Neuronal stem cell (in vitro differentiated cells): ENCODE measurements at regions not wholly inside any gene's neighbourhood (a gene's known extent, or its start where the extent isn't known, plus 50 kb on each side); places are given as distances from the start of the nearest gene placed in this dataset.

Experiments
- DNase-seq: peaks from one replicate; pipeline ENCODE4 v3.0.0-alpha.2; 2013; ENCODE audit warnings: low spot score
- H2AFZ ChIP-seq: one replicate; pipeline ENCODE4 v1.6.1; 2013; ENCODE audit warnings: mild to moderate bottlenecking, low read length, inconsistent platforms
- H2AK5ac ChIP-seq: 2 replicates; pipeline ENCODE4 v1.6.1; 2013; ENCODE audit warnings: low read depth, mild to moderate bottlenecking, inconsistent platforms, low read length, moderate library complexity, mixed read lengths
- H2BK120ac ChIP-seq: 2 replicates; pipeline ENCODE4 v1.6.1; 2013; ENCODE audit warnings: low read depth, mild to moderate bottlenecking, inconsistent platforms, low read length, moderate library complexity, mixed read lengths
- H2BK12ac ChIP-seq: one replicate; pipeline ENCODE4 v1.6.1; 2013; ENCODE audit warnings: low read length, inconsistent platforms
- H2BK15ac ChIP-seq: 2 replicates; pipeline ENCODE4 v1.6.1; 2013; ENCODE audit warnings: mild to moderate bottlenecking, low read length, inconsistent platforms, mixed read lengths
- H2BK5ac ChIP-seq: one replicate; pipeline ENCODE4 v1.6.1; 2013; ENCODE audit warnings: inconsistent platforms, mild to moderate bottlenecking, low read length, moderate library complexity
- H3K14ac ChIP-seq: one replicate; pipeline ENCODE4 v1.6.1; 2013; ENCODE audit warnings: low read length, inconsistent platforms
- H3K18ac ChIP-seq: 2 replicates; pipeline ENCODE4 v1.6.1; 2013; ENCODE audit warnings: low read length, inconsistent platforms
- H3K23ac ChIP-seq: 2 replicates; pipeline ENCODE4 v1.6.1; 2013; ENCODE audit warnings: low read depth, mild to moderate bottlenecking, mixed read lengths, low read length, inconsistent platforms; ENCODE audit not compliant: poor library complexity
- H3K27ac ChIP-seq: replicated peaks from 3 replicates; pipeline ENCODE4 v1.5.1; 2013; ENCODE audit warnings: low read length, inconsistent platforms
- H3K27me3 ChIP-seq, 3 experiments: 2 replicates each; pipeline ENCODE4 v1.6.1; 2013; ENCODE audit warnings: low read length in 3 of 3, mild to moderate bottlenecking in 2 of 3, inconsistent platforms in 1 of 3, low read depth in 1 of 3, mixed read lengths in 1 of 3, moderate library complexity in 1 of 3; ENCODE audit not compliant: control insufficient read depth in 3 of 3, insufficient read depth in 3 of 3
- H3K36me3 ChIP-seq, 2 donors: replicated peaks in 1 of 2; 2 replicates each; pipeline ENCODE4 v1.6.1; 2013; ENCODE audit warnings: low read length in 2 of 2; ENCODE audit not compliant: control insufficient read depth in 2 of 2, insufficient read depth in 2 of 2
- H3K4ac ChIP-seq: 2 replicates; pipeline ENCODE4 v1.6.1; 2013; ENCODE audit warnings: inconsistent platforms, mild to moderate bottlenecking, low read length, moderate library complexity
- H3K4me1 ChIP-seq, 2 donors: 1 replicate in 1 of 2; 2 replicates in 1 of 2; pipeline ENCODE4 v1.6.1; 2013; ENCODE audit warnings: low read length in 2 of 2, low read depth in 1 of 2; ENCODE audit not compliant: control insufficient read depth in 2 of 2, insufficient read depth in 1 of 2
- H3K4me2 ChIP-seq: one replicate; pipeline ENCODE4 v1.6.1; 2013; ENCODE audit warnings: mild to moderate bottlenecking, low read length, inconsistent platforms; ENCODE audit not compliant: insufficient read depth, poor library complexity, severe bottlenecking
- H3K4me3 ChIP-seq, 2 donors: 2 replicates each; pipeline ENCODE4 v1.5.1; 2013; ENCODE audit warnings: low read length in 2 of 2, mild to moderate bottlenecking in 2 of 2, inconsistent platforms in 1 of 2, moderate library complexity in 1 of 2
- H3K79me1 ChIP-seq: one replicate; pipeline ENCODE4 v1.6.1; 2013; ENCODE audit warnings: low read depth, mild to moderate bottlenecking, inconsistent platforms, low read length, moderate library complexity
- H3K9ac ChIP-seq: one replicate; pipeline ENCODE4 v1.6.1; 2013; ENCODE audit warnings: mild to moderate bottlenecking, low read depth, low read length, inconsistent platforms; ENCODE audit not compliant: poor library complexity
- H3K9me3 ChIP-seq, 2 donors: replicated peaks in 1 of 2; 2 replicates each; pipeline versions ENCODE3 to v1.6.1; 2013; ENCODE audit warnings: low read length in 2 of 2, mild to moderate bottlenecking in 2 of 2, inconsistent platforms in 1 of 2, low read depth in 1 of 2, mixed read lengths in 1 of 2, moderate library complexity in 1 of 2; ENCODE audit not compliant: control insufficient read depth in 2 of 2, insufficient read depth in 1 of 2
- H4K8ac ChIP-seq: one replicate; pipeline ENCODE4 v1.6.1; 2013; ENCODE audit warnings: low read depth, mild to moderate bottlenecking, inconsistent platforms, low read length, moderate library complexity
- H4K91ac ChIP-seq: one replicate; pipeline ENCODE4 v1.6.1; 2013; ENCODE audit warnings: low read length, low read depth, mild to moderate bottlenecking, inconsistent platforms; ENCODE audit not compliant: poor library complexity
- WGBS, 2 donors: extraction: QIAGEN DNeasy Blood & Tissue Kit; methylation state at CpG; one replicate each; pipeline ENCODE4 v1.1.7; 2013; ENCODE audit warnings: missing lambda C conversion rate in 2 of 2, mixed read lengths in 1 of 2; ENCODE audit not compliant: insufficient read length in 2 of 2, insufficient replicate concordance in 1 of 2; ENCODE audit errors: extremely low coverage in 2 of 2; 5-methylcytosine and 5-hydroxymethylcytosine counted together

GRCh38 chr15:81425905-81426304, 51.9 kb upstream of the TMC3 start:
- Histone ChIP-seq H2BK120ac (no peak overlapping the region), H2AK5ac (no peak overlapping the region), H4K91ac (no peak overlapping the region), H3K23ac (no peak overlapping the region), H2BK12ac (no peak overlapping the region), H3K4ac (no peak overlapping the region), H3K18ac (no peak overlapping the region), H3K14ac (no peak overlapping the region), H3K36me3 (no peaks in the 10 kb centered on the region), H3K9ac (no peak overlapping the region), H2AFZ (no peak overlapping the region), H3K4me2 (no peak overlapping the region), H2BK15ac (no peak overlapping the region), H2BK5ac (no peak overlapping the region), H4K8ac (no peak overlapping the region), H3K27ac (no peak overlapping the region), H3K4me3 (no peak overlapping the region), H3K79me1 (no peaks in the 10 kb centered on the region), H3K4me1 (no peaks in the 10 kb centered on the region), H3K27me3 (no peaks in the 10 kb centered on the region), H3K9me3 (no peaks in the 10 kb centered on the region)
- WGBS, 2 donors, result no CpG with 5 or more reads among the region's 1 CpG
- DNase-seq, result no peak
